HL-60 (cell line): ENCODE measurements at regions not wholly inside any gene's neighbourhood (a gene's known extent, or its start where the extent isn't known, plus 50 kb on each side); places are given as distances from the start of the nearest gene placed in this dataset.

ENCODE experiments used
- DNase-seq, 2 experiments: peaks; one replicate each; pipeline ENCODE4 v3.0.0-alpha.2; 2010 to 2020; ENCODE audit warnings: low read depth in 1 of 2, low spot score in 1 of 2
- H3K27ac ChIP-seq: fragments of 250-450 bp; sonication (Bioruptor Pico); replicated peaks from 2 replicates; pipeline ENCODE4 v1.5.1; 2020; ENCODE audit warnings: mild to moderate bottlenecking, moderate library complexity
- H3K27me3 ChIP-seq: fragments of 250-450 bp; sonication (Bioruptor Pico); 2 replicates; pipeline ENCODE4 v1.5.1; 2021; ENCODE audit warnings: mild to moderate bottlenecking, moderate library complexity; ENCODE audit not compliant: insufficient read depth, poor library complexity, severe bottlenecking
- H3K4me3 ChIP-seq: replicated peaks from 2 replicates; pipeline ENCODE4 v1.5.1; 2011; ENCODE audit warnings: mild to moderate bottlenecking, control low read depth, low read length; ENCODE audit not compliant: insufficient read depth
- GABPA ChIP-seq: IDR thresholded peaks from 2 replicates; pipeline ENCODE4 v1.6.1; 2012; ENCODE audit warnings: low read depth
- POLR2AphosphoS5 ChIP-seq: IDR thresholded peaks from 2 replicates; pipeline ENCODE4 v1.6.1; 2012; ENCODE audit warnings: low read depth
- SPI1 ChIP-seq: IDR thresholded peaks from 2 replicates; pipeline ENCODE4 v1.6.1; 2012; ENCODE audit warnings: low read depth, mild to moderate bottlenecking, borderline replicate concordance
- TF ChIP-seq, protein P1 (sequence below): IDR thresholded peaks from one replicate; pipeline ENCODE4 v1.5.1; 2011; ENCODE audit warnings: low read length, control low read depth, inconsistent platforms; ENCODE audit not compliant: insufficient read depth
- TF ChIP-seq, protein P2 (sequence below): IDR thresholded peaks from 2 replicates; pipeline ENCODE4 v1.6.1; 2012; ENCODE audit warnings: low read depth; ENCODE audit not compliant: insufficient replicate concordance

DNA sequence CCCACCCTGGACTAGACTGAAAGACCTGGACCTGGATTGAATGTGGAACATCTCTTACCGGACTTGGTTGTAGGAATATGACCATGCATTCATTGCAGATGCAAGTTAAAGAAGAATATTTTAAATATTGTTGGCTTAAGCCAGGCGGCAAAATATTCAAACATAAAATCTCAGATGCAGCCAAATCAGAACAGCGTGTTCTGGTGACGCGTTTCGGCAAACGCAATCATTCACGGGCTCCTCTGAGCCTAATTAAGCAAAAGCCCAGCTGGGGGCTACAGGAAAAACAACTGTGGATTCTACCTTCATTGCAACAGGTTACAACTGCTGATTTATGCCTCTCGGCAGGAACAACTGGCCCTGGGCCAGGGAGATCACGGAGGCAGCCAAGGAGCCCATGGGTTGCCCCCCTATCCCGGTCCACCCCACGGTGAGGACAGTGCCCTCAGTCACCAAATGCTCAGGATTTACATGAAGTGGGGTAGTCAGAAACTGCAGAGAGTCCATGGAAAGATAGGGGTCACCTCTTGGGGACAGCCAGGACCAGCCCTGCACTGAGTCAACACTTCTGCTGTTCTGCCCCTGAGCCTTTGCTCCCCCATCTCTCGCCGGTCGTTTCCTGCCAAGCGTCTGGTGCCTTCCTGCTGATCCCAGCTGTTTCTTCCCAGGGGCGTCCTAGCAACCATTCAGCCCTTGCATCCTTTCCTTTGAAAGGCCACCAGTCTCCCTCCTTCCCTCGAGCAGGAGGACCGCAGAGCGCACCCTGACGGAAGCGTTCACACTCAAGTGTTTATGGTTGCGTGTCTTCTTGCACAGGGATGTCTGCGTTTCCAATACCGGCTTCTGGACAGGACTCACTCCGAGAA lies 64.4 kb upstream of the SFMBT2 start:
- no peak overlapping the region for H3K4me3 ChIP-seq
- H3K27me3 ChIP-seq, result no peaks in the 10 kb centered on the region
- TF ChIP-seq, protein P1, sequence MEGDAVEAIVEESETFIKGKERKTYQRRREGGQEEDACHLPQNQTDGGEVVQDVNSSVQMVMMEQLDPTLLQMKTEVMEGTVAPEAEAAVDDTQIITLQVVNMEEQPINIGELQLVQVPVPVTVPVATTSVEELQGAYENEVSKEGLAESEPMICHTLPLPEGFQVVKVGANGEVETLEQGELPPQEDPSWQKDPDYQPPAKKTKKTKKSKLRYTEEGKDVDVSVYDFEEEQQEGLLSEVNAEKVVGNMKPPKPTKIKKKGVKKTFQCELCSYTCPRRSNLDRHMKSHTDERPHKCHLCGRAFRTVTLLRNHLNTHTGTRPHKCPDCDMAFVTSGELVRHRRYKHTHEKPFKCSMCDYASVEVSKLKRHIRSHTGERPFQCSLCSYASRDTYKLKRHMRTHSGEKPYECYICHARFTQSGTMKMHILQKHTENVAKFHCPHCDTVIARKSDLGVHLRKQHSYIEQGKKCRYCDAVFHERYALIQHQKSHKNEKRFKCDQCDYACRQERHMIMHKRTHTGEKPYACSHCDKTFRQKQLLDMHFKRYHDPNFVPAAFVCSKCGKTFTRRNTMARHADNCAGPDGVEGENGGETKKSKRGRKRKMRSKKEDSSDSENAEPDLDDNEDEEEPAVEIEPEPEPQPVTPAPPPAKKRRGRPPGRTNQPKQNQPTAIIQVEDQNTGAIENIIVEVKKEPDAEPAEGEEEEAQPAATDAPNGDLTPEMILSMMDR, result no peak
- TF ChIP-seq GABPA, result no peak
- DNase-seq, result no peak
- no peak overlapping the region for H3K27ac ChIP-seq

DNA sequence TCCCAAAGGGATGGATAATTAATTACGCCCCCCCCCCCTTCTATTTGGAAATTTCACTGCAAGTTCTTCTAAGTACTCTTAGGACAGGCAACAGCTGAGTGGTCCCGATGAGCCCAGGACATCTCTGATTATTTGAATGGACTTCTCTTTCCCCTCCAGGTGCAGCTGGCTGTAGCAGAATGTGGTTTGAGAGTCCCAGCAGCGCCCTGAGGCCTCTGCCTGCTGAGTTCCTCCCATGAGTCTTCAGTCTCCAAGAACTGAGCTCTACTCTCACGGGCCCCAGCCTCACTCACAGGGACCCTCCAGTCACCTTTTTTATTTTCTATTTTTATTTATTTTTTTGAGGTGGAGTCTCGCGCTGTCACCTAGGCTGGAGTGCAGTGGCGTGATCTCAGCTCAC lies 63.6 kb upstream of the SFMBT2 start:
- DNase-seq, result no peak
- Histone ChIP-seq H3K27me3 (no peaks in the 10 kb centered on the region), H3K4me3 (no peak overlapping the region), H3K27ac (no peak overlapping the region)
- TF ChIP-seq, protein P1, result no peak
- TF ChIP-seq, protein P2, sequence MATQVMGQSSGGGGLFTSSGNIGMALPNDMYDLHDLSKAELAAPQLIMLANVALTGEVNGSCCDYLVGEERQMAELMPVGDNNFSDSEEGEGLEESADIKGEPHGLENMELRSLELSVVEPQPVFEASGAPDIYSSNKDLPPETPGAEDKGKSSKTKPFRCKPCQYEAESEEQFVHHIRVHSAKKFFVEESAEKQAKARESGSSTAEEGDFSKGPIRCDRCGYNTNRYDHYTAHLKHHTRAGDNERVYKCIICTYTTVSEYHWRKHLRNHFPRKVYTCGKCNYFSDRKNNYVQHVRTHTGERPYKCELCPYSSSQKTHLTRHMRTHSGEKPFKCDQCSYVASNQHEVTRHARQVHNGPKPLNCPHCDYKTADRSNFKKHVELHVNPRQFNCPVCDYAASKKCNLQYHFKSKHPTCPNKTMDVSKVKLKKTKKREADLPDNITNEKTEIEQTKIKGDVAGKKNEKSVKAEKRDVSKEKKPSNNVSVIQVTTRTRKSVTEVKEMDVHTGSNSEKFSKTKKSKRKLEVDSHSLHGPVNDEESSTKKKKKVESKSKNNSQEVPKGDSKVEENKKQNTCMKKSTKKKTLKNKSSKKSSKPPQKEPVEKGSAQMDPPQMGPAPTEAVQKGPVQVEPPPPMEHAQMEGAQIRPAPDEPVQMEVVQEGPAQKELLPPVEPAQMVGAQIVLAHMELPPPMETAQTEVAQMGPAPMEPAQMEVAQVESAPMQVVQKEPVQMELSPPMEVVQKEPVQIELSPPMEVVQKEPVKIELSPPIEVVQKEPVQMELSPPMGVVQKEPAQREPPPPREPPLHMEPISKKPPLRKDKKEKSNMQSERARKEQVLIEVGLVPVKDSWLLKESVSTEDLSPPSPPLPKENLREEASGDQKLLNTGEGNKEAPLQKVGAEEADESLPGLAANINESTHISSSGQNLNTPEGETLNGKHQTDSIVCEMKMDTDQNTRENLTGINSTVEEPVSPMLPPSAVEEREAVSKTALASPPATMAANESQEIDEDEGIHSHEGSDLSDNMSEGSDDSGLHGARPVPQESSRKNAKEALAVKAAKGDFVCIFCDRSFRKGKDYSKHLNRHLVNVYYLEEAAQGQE, result no peak
- no peak for TF ChIP-seq SPI1
- no peak for TF ChIP-seq POLR2AphosphoS5
- TF ChIP-seq GABPA, result no peak

DNA sequence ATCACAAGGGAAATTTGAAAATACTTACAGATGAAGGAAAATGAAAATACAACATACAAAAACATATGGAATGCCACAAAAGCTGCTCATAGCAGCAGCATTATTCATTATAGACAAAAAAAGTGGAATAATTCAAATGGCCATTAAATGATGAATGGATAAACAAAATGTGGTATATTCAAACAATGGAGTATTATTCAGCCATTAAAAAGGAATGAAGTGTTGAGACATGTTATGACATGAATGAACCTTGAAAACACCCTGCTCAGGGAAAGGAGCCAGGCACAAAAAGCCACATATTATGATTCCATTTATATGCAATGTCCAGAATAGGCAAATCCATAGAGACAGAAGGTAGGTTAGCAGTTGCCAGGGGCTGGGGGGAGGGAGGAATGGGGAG lies 62.6 kb upstream of the SFMBT2 start:
- Histone ChIP-seq H3K27me3 (no peaks in the 10 kb centered on the region), H3K4me3 (no peak overlapping the region), H3K27ac (no peak overlapping the region)
- TF ChIP-seq, protein P2, result no peak
- TF ChIP-seq GABPA (no peak), POLR2AphosphoS5 (no peak)
- TF ChIP-seq, protein P1, result no peak
- no peak for DNase-seq
